SU-DHL-6 (cell line): ENCODE measurements at regions not wholly inside any gene's neighbourhood (a gene's known extent, or its start where the extent isn't known, plus 50 kb on each side); places are given as distances from the start of the nearest gene placed in this dataset.

Source experiments
- H2AFZ ChIP-seq: fragments of 200-600 bp; sonication (generic); 2 replicates; pipeline ENCODE4 v1.6.1; 2014; ENCODE audit warnings: low read depth, mild to moderate bottlenecking, moderate library complexity, mixed read lengths, antibody characterized with exemption, low read length; ENCODE audit not compliant: severe bottlenecking
- H3F3A ChIP-seq: fragments of 200-600 bp; shearing (Covaris generic); 2 replicates; pipeline ENCODE4 v1.6.0; 2016; ENCODE audit warnings: antibody characterized with exemption, mild to moderate bottlenecking; ENCODE audit not compliant: insufficient read depth
- H3K27ac ChIP-seq: fragments of 200-600 bp; sonication (generic); 2 replicates; pipeline ENCODE4 v1.5.1; 2016; ENCODE audit warnings: low read depth, mild to moderate bottlenecking, low read length, moderate library complexity, mixed read lengths
- H3K27me3 ChIP-seq: fragments of 200-600 bp; sonication (generic), shearing (Covaris generic); 2 replicates; pipeline ENCODE4 v1.6.0; 2014; ENCODE audit warnings: mild to moderate bottlenecking, low read length
- H3K36me3 ChIP-seq: fragments of 200-600 bp; sonication (generic); 2 replicates; pipeline ENCODE4 v1.6.1; 2014; ENCODE audit warnings: mild to moderate bottlenecking, low read length, mixed read lengths
- H3K4me2 ChIP-seq: fragments of 300-600, 200-600 bp; shearing (Covaris generic), sonication (generic); 2 replicates; pipeline ENCODE4 v1.6.0; 2014; ENCODE audit warnings: low read length, low read depth, mild to moderate bottlenecking; ENCODE audit not compliant: poor library complexity, severe bottlenecking
- H3K4me3 ChIP-seq: fragments of 200-600 bp; sonication (generic); 2 replicates; pipeline ENCODE4 v1.5.1; 2014; ENCODE audit warnings: antibody characterized with exemption, low read length, mild to moderate bottlenecking, mixed read lengths; ENCODE audit not compliant: insufficient read depth, poor library complexity, severe bottlenecking
- H3K79me2 ChIP-seq: fragments of 200-600 bp; sonication (generic); 2 replicates; pipeline ENCODE4 v1.6.1; 2014; ENCODE audit warnings: mild to moderate bottlenecking, low read length, moderate library complexity; ENCODE audit not compliant: insufficient read depth
- H3K9ac ChIP-seq: fragments of 200-600 bp; sonication (generic); 2 replicates; pipeline ENCODE4 v1.7.0; 2014; ENCODE audit warnings: mild to moderate bottlenecking, low read length
- H3K9me2 ChIP-seq: fragments of 200-600 bp; sonication (generic); replicated peaks from 2 replicates; pipeline ENCODE4 v1.6.1; 2014; ENCODE audit warnings: low read length; ENCODE audit not compliant: insufficient read depth
- H3K9me3 ChIP-seq: fragments of 200-600 bp; sonication (generic); 2 replicates; pipeline ENCODE4 v1.6.1; 2014; ENCODE audit warnings: low read length, mixed read lengths; ENCODE audit not compliant: insufficient read depth
- H4K20me1 ChIP-seq: fragments of 200-600 bp; sonication (generic); 2 replicates; pipeline ENCODE4 v1.6.1; 2014; ENCODE audit warnings: low read depth, mild to moderate bottlenecking, antibody characterized with exemption, low read length, moderate library complexity, mixed read lengths
- EZH2phosphoT487 ChIP-seq: fragments of 200-600 bp; sonication (generic), shearing (Covaris generic); conservative IDR thresholded peaks from 2 replicates; pipeline ENCODE4 v1.6.1; 2018; ENCODE audit warnings: mild to moderate bottlenecking, antibody characterized with exemption, low read length, moderate library complexity, mixed read lengths
- TF ChIP-seq, protein P1 (sequence below): fragments of 200-600 bp; sonication (generic); IDR thresholded peaks from one replicate; pipeline ENCODE4 v1.5.1; 2017; ENCODE audit warnings: antibody characterized with exemption, mild to moderate bottlenecking, low read length, moderate library complexity; ENCODE audit not compliant: insufficient read depth, poor library complexity, severe bottlenecking

DNA sequence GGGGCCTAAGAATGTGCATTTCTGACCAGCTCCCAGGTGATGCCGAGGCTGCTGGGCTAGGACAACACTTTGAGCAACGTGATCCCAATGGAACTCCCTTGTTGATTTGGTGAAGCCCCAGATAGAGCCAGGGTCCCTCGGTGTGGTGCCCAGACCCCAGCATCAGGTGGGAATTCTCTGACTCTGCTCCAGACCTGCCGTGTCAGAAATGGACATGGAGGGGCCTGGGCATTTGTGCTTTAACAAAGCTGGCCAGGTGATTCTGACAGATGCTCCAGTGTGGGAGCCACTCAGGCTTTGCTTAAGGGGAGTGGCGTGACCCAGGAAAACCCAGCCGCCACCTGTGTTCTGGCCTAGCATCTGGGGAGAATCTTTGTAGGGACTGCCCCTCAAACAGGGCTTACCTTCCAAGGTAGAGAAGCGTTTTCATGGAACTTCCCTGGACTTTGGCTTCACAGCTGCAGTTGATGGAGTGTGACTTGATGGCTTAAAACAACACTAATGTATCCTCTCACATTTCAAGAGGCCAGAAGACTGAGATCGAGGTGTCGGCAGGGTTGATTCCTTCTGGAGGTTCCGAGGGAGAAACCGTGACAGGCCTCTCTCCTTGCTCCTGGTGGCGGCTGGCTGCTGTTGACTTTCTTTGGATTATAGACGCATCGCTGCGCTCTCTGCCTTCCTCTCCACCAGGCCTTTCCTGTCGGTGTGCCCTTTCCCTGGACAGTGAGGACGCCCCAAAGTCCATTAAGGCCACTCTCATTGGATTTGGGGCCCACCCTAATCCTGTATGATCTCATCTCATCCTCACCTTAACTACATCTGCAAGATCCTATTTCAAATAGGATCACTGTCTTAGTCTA is 57.0 kb upstream of the HDAC4 start:
- Histone ChIP-seq H3K79me2 (no peaks in the 10 kb centered on the region), H3K27ac (no peak overlapping the region), H2AFZ (no peak overlapping the region), H3K9me3 (no peaks in the 10 kb centered on the region), H3K9ac (no peak overlapping the region), H3F3A (no peaks in the 10 kb centered on the region), H4K20me1 (no peaks in the 10 kb centered on the region), H3K27me3 (no peaks in the 10 kb centered on the region), H3K4me2 (no peak overlapping the region), H3K4me3 (no peak overlapping the region), H3K36me3 (no peaks in the 10 kb centered on the region), H3K9me2 (no peaks in the 10 kb centered on the region)
- TF ChIP-seq, protein P1, sequence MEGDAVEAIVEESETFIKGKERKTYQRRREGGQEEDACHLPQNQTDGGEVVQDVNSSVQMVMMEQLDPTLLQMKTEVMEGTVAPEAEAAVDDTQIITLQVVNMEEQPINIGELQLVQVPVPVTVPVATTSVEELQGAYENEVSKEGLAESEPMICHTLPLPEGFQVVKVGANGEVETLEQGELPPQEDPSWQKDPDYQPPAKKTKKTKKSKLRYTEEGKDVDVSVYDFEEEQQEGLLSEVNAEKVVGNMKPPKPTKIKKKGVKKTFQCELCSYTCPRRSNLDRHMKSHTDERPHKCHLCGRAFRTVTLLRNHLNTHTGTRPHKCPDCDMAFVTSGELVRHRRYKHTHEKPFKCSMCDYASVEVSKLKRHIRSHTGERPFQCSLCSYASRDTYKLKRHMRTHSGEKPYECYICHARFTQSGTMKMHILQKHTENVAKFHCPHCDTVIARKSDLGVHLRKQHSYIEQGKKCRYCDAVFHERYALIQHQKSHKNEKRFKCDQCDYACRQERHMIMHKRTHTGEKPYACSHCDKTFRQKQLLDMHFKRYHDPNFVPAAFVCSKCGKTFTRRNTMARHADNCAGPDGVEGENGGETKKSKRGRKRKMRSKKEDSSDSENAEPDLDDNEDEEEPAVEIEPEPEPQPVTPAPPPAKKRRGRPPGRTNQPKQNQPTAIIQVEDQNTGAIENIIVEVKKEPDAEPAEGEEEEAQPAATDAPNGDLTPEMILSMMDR = no peak
- no peak for TF ChIP-seq EZH2phosphoT487

DNA sequence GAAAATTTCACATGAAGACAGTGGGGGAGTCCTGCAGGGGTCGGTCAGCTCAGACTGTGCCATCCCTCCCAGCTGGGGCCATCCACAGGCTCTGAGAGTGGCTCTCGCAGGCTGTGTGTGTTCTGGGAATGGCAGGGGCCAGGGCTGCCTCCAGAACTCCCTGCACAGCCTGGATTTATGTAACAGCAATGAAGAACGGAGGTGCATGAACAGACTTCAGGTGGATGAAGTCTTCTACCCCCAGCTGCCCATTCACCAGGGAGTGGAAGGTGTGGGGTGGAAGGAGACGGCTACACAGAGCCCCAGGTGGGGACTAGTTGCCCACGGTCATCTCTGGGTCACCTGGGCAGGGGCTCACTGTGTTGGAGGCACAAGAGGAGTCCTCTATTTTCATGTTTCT is 56.1 kb upstream of the HDAC4 start:
- no peak overlapping the region for H3K27ac ChIP-seq
- H3K36me3 ChIP-seq = no peaks in the 10 kb centered on the region
- no peaks in the 10 kb centered on the region for H4K20me1 ChIP-seq
- H3K79me2 ChIP-seq = no peaks in the 10 kb centered on the region
- H3K9me2 ChIP-seq = no peaks in the 10 kb centered on the region
- no peaks in the 10 kb centered on the region for H3F3A ChIP-seq
- no peak for TF ChIP-seq EZH2phosphoT487
- TF ChIP-seq, protein P1 = no peak
- no peaks in the 10 kb centered on the region for H3K9me3 ChIP-seq
- no peaks in the 10 kb centered on the region for H3K27me3 ChIP-seq
- no peak overlapping the region for H3K4me3 ChIP-seq
- no peak overlapping the region for H2AFZ ChIP-seq
- no peak overlapping the region for H3K4me2 ChIP-seq
- no peak overlapping the region for H3K9ac ChIP-seq

DNA sequence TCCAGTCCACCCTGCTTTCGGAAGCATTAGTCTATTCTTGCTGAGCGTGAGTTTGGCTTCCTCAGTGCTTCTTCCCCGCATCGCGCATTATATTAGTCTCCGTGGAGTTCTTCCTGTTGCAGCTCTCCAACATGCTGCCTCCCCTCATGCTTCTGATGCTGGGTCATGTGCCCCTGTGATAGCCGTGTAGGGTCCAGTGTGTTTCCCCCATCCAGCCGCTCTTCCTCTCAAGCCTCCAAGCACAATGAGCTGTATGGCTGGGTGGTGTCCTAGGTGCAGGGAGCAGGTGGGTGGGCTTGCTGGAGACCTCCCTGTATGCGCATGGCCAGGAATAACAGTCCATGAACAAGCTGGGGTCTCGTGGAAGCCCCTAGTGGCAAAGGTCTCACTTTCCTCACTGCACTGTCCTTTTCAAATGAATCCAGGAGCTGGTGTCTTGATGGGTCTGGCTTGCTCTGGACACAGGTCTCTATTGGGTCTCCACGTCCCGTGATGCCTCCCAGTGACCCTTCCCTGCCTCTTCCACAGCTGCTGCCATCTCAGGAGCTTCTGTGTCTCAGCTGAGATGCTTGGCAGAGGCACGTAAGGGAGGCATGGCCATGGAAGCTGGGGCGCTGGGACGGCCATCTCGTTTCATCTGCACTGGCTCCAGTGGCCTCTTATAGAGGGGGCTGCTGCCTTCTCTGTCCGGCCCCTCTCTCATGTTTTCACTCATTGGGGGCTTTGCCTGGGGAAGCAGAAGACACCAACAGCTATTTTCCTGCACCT is 54.8 kb upstream of the HDAC4 start:
- Histone ChIP-seq H3K27ac (no peak overlapping the region), H3K27me3 (no peaks in the 10 kb centered on the region), H3F3A (no peaks in the 10 kb centered on the region), H3K4me2 (no peak overlapping the region), H3K9me3 (no peaks in the 10 kb centered on the region), H4K20me1 (no peaks in the 10 kb centered on the region), H3K4me3 (no peak overlapping the region), H3K36me3 (no peaks in the 10 kb centered on the region), H3K79me2 (no peaks in the 10 kb centered on the region), H2AFZ (no peak overlapping the region), H3K9ac (no peak overlapping the region), H3K9me2 (no peaks in the 10 kb centered on the region)
- TF ChIP-seq EZH2phosphoT487 = no peak
- TF ChIP-seq, protein P1 = no peak
